H1 (cell line): ENCODE measurements at regions not wholly inside any gene's neighbourhood (a gene's known extent, or its start where the extent isn't known, plus 50 kb on each side); places are given as distances from the start of the nearest gene placed in this dataset.

ENCODE experiments used
- CTCF ChIA-PET: fragments of 300-600 bp; sonication (Branson Sonifier 250); formaldehyde crosslinking; loops from one replicate; lab custom pipeline; 2021; ENCODE audit not compliant: partially characterized antibody; lab: Charles Lee
- POLR2A ChIA-PET: fragments of 300-600 bp; sonication (Branson Sonifier 250); formaldehyde crosslinking; loops from one replicate; lab custom pipeline; 2021; ENCODE audit warnings: inconsistent platforms; ENCODE audit not compliant: partially characterized antibody; lab: Charles Lee
- DNase-seq, 2 experiments: peaks; one replicate each; pipeline versions ENCODE4 v3.0.0 to v3.0.0-alpha.2; 2010 to 2022; ENCODE audit warnings: low spot score in 2 of 2, low read depth in 1 of 2, mixed read lengths in 1 of 2
- FAIRE-seq: peaks from 2 replicates; lab custom pipeline; 2011; peaks lifted over from hg19 to GRCh38; lab: Jason Lieb, UNC
- H2AFZ ChIP-seq: 2 replicates; pipeline ENCODE4 v1.8.1; 2012; ENCODE audit warnings: low read length, inconsistent platforms
- H2AK5ac ChIP-seq: 2 replicates; pipeline ENCODE4 v1.6.1; 2013; ENCODE audit warnings: low read depth, low read length
- H2BK120ac ChIP-seq: replicated peaks from 2 replicates; pipeline ENCODE3; 2013; ENCODE audit warnings: low read depth, low read length, inconsistent platforms
- H2BK12ac ChIP-seq: 2 replicates; pipeline ENCODE4 v1.6.1; 2013; ENCODE audit warnings: low read depth, low read length
- H2BK15ac ChIP-seq: 2 replicates; pipeline ENCODE4 v1.6.1; 2013; ENCODE audit warnings: low read length
- H2BK20ac ChIP-seq: 2 replicates; pipeline ENCODE4 v1.6.1; 2013; ENCODE audit warnings: low read length
- H2BK5ac ChIP-seq: 2 replicates; pipeline ENCODE4 v1.6.1; 2013; ENCODE audit warnings: low read depth, low read length
- H3K14ac ChIP-seq: 2 replicates; pipeline ENCODE4 v1.6.1; 2013; ENCODE audit warnings: inconsistent platforms; ENCODE audit not compliant: insufficient read length
- H3K18ac ChIP-seq: 2 replicates; pipeline ENCODE4 v1.6.1; 2013; ENCODE audit warnings: low read length; ENCODE audit errors: extremely low read depth
- H3K23ac ChIP-seq: 2 replicates; pipeline ENCODE4 v1.6.1; 2013; ENCODE audit warnings: inconsistent platforms; ENCODE audit not compliant: insufficient read length
- H3K23me2 ChIP-seq: 2 replicates; pipeline ENCODE4 v1.6.1; 2013; ENCODE audit warnings: low read depth, low read length
- H3K27ac ChIP-seq: 2 replicates; pipeline ENCODE4 v1.6.1; 2011; ENCODE audit warnings: low read depth, low read length, inconsistent platforms
- H3K27me3 ChIP-seq, 4 experiments: replicated peaks in 1 of 4; 1 replicate in 1 of 4; 2 replicates in 3 of 4; pipeline versions ENCODE4 v1.6.1 to v1.8.1; 2011 to 2013; ENCODE audit warnings: low read length in 3 of 4, mild to moderate bottlenecking in 3 of 4, inconsistent platforms in 2 of 4, mixed read lengths in 2 of 4, moderate library complexity in 1 of 4; ENCODE audit not compliant: control insufficient read depth in 3 of 4, insufficient read depth in 3 of 4; ENCODE audit errors: extremely low read depth in 1 of 4
- H3K36me3 ChIP-seq, 4 experiments: 2 replicates each; pipeline versions ENCODE4 v1.6.1 to v1.8.1; 2011 to 2013; ENCODE audit warnings: mild to moderate bottlenecking in 4 of 4, low read length in 3 of 4, moderate library complexity in 2 of 4, control low read depth in 1 of 4, inconsistent platforms in 1 of 4; ENCODE audit not compliant: insufficient read depth in 4 of 4, control insufficient read depth in 2 of 4
- H3K4ac ChIP-seq: replicated peaks from 2 replicates; pipeline ENCODE3; 2013; ENCODE audit warnings: low read length, low read depth, mixed read lengths, inconsistent platforms; ENCODE audit not compliant: insufficient read length
- H3K4me1 ChIP-seq, 4 experiments: replicated peaks in 1 of 4; 1 replicate in 1 of 4; 2 replicates in 3 of 4; pipeline versions ENCODE4 v1.6.1 to v1.8.1; 2011 to 2013; ENCODE audit warnings: low read length in 3 of 4, inconsistent platforms in 2 of 4, mixed read lengths in 1 of 4; ENCODE audit not compliant: insufficient read depth in 4 of 4, control insufficient read depth in 3 of 4
- H3K4me2 ChIP-seq, 2 experiments: 2 replicates each; pipeline versions ENCODE4 v1.6.1 to v1.8.1; 2011 to 2013; ENCODE audit warnings: low read depth in 2 of 2, low read length in 2 of 2, control low read depth in 1 of 2, inconsistent platforms in 1 of 2, mild to moderate bottlenecking in 1 of 2; ENCODE audit not compliant: insufficient read depth in 1 of 2
- H3K4me3 ChIP-seq, 4 experiments: fragments of 200-600, 300-600 bp in 1 of 4; sonication (generic), shearing (Covaris generic), sonication (Bioruptor Twin) in 1 of 4; 2 replicates each; pipeline versions ENCODE4 v1.5.1 to v1.8.1; 2011 to 2016; ENCODE audit warnings: low read length in 4 of 4, low read depth in 3 of 4, control low read depth in 2 of 4, inconsistent platforms in 2 of 4, mild to moderate bottlenecking in 2 of 4, mixed read lengths in 1 of 4, moderate library complexity in 1 of 4; ENCODE audit not compliant: insufficient read depth in 2 of 4; ENCODE audit errors: extremely low read depth in 1 of 4
- H3K56ac ChIP-seq: replicated peaks from 2 replicates; pipeline ENCODE3; 2013; ENCODE audit warnings: low read depth, mild to moderate bottlenecking, mixed read lengths, low read length, inconsistent platforms; ENCODE audit not compliant: insufficient read length
- H3K79me1 ChIP-seq: 2 replicates; pipeline ENCODE4 v1.6.1; 2013; ENCODE audit warnings: low read depth, low read length, control low read depth
- H3K79me2 ChIP-seq, 2 experiments: 2 replicates each; pipeline versions ENCODE4 v1.6.1 to v1.8.1; 2012 to 2013; ENCODE audit warnings: low read length in 2 of 2, mild to moderate bottlenecking in 2 of 2, inconsistent platforms in 1 of 2; ENCODE audit not compliant: insufficient read depth in 2 of 2, control insufficient read depth in 1 of 2
- H3K9ac ChIP-seq, 4 experiments: replicated peaks in 1 of 4; 1 replicate in 1 of 4; 2 replicates in 3 of 4; pipeline versions ENCODE4 v1.6.1 to v1.8.1; 2011 to 2013; ENCODE audit warnings: low read depth in 3 of 4, low read length in 3 of 4, control low read depth in 2 of 4, mild to moderate bottlenecking in 2 of 4, moderate library complexity in 2 of 4, inconsistent platforms in 1 of 4; ENCODE audit errors: extremely low read depth in 1 of 4
- H3K9me3 ChIP-seq, 2 experiments: 2 replicates each; pipeline versions ENCODE4 v1.6.1 to v1.8.1; 2012 to 2013; ENCODE audit warnings: mild to moderate bottlenecking in 2 of 2, moderate library complexity in 2 of 2, control low read depth in 1 of 2, inconsistent platforms in 1 of 2, low read depth in 1 of 2, low read length in 1 of 2, mixed read lengths in 1 of 2; ENCODE audit not compliant: insufficient read depth in 2 of 2
- H4K20me1 ChIP-seq, 2 experiments: replicated peaks in 1 of 2; 2 replicates each; pipeline versions ENCODE3 to v1.8.1; 2011 to 2013; ENCODE audit warnings: inconsistent platforms in 2 of 2, low read length in 2 of 2, mild to moderate bottlenecking in 1 of 2; ENCODE audit not compliant: insufficient read depth in 2 of 2, control insufficient read depth in 1 of 2
- H4K5ac ChIP-seq: 2 replicates; pipeline ENCODE4 v1.6.1; 2013; ENCODE audit warnings: low read length, low read depth, mixed read lengths, inconsistent platforms; ENCODE audit not compliant: insufficient read length
- H4K8ac ChIP-seq: 2 replicates; pipeline ENCODE4 v1.8.0; 2013; ENCODE audit warnings: mild to moderate bottlenecking, moderate library complexity, low read length, inconsistent platforms; ENCODE audit not compliant: insufficient read depth; ENCODE audit errors: extremely low read depth
- H4K91ac ChIP-seq: replicated peaks from 2 replicates; pipeline ENCODE3; 2013; ENCODE audit warnings: low read length, mixed read lengths, inconsistent platforms; ENCODE audit not compliant: insufficient read length
- CHD1 ChIP-seq: IDR thresholded peaks from 2 replicates; pipeline ENCODE4 v1.6.1; 2012; ENCODE audit warnings: low read depth, low read length, improper control_type of control experiment
- FOSL1 ChIP-seq: IDR thresholded peaks from 2 replicates; pipeline ENCODE4 v1.6.1; 2011; ENCODE audit warnings: mild to moderate bottlenecking, low read depth, low read length, moderate library complexity; ENCODE audit not compliant: insufficient read depth
- GABPA ChIP-seq: IDR thresholded peaks from 2 replicates; pipeline ENCODE4 v1.6.1; 2011; ENCODE audit warnings: mild to moderate bottlenecking, low read length, moderate library complexity, borderline replicate concordance; ENCODE audit not compliant: insufficient read depth
- KDM4A ChIP-seq: IDR thresholded peaks from one replicate; pipeline ENCODE4 v1.7.1; 2012; ENCODE audit warnings: low read depth, mild to moderate bottlenecking, moderate library complexity, low read length, inconsistent platforms; ENCODE audit not compliant: severe bottlenecking
- KDM5A ChIP-seq: fragments of 200-600 bp; IDR thresholded peaks from 2 replicates; pipeline ENCODE4 v1.7.1; 2012; ENCODE audit warnings: mild to moderate bottlenecking, low read length, inconsistent platforms, mixed read lengths
- MAFK ChIP-seq: IDR thresholded peaks from 2 replicates; pipeline ENCODE4 v1.6.1; 2012; ENCODE audit warnings: low read depth, mild to moderate bottlenecking, improper control_type of control experiment, low read length
- POLR2AphosphoS5 ChIP-seq: IDR thresholded peaks from 2 replicates; pipeline ENCODE4 v1.6.1; 2011; ENCODE audit warnings: low read depth, low read length
- POU5F1 ChIP-seq: IDR thresholded peaks from 2 replicates; pipeline ENCODE4 v1.6.1; 2011; ENCODE audit warnings: low read depth, mild to moderate bottlenecking, low read length, moderate library complexity
- SIX5 ChIP-seq: IDR thresholded peaks from 2 replicates; pipeline ENCODE4 v1.6.1; 2011; ENCODE audit warnings: mild to moderate bottlenecking, low read depth, low read length
- SP2 ChIP-seq: IDR thresholded peaks from 2 replicates; pipeline ENCODE4 v1.6.1; 2012; ENCODE audit warnings: mild to moderate bottlenecking, low read length, inconsistent platforms
- SUZ12 ChIP-seq: fragments of 200-600 bp; sonication (generic); IDR thresholded peaks from 2 replicates; pipeline ENCODE4 v1.6.1; 2012; ENCODE audit warnings: mild to moderate bottlenecking, inconsistent platforms, low read length, moderate library complexity, mixed read lengths
- TAF7 ChIP-seq: optimal IDR thresholded peaks from 2 replicates; pipeline ENCODE3; 2011; ENCODE audit warnings: low read depth, mild to moderate bottlenecking, inconsistent platforms, low read length, moderate library complexity, borderline replicate concordance
- TCF12 ChIP-seq: IDR thresholded peaks from 2 replicates; pipeline ENCODE4 v1.6.1; 2011; ENCODE audit warnings: low read depth, mild to moderate bottlenecking, low read length
- ZNF274 ChIP-seq: IDR thresholded peaks from 2 replicates; pipeline ENCODE4 v1.7.0; 2012; ENCODE audit warnings: low read length, borderline replicate concordance; ENCODE audit errors: extremely low read depth
- WGBS, 2 experiments: shearing (Covaris generic) in 1 of 2; methylation state at CpG; one replicate each; pipeline versions ENCODE4 v1.1.6 to v1.1.7; 2013 to 2015; ENCODE audit warnings: low lambda C conversion rate in 2 of 2, mixed read lengths in 2 of 2, inconsistent platforms in 1 of 2, low coverage in 1 of 2, missing lambda C conversion rate in 1 of 2; ENCODE audit not compliant: insufficient replicate concordance in 2 of 2, insufficient coverage in 1 of 2, insufficient read length in 1 of 2; ENCODE audit errors: extremely low coverage in 1 of 2, missing lambda C conversion rate in 1 of 2; 5-methylcytosine and 5-hydroxymethylcytosine counted together
- TF ChIP-seq, protein P1 (sequence below): IDR thresholded peaks from 2 replicates; pipeline ENCODE4 v1.6.1; 2012; ENCODE audit warnings: inconsistent platforms

DNA sequence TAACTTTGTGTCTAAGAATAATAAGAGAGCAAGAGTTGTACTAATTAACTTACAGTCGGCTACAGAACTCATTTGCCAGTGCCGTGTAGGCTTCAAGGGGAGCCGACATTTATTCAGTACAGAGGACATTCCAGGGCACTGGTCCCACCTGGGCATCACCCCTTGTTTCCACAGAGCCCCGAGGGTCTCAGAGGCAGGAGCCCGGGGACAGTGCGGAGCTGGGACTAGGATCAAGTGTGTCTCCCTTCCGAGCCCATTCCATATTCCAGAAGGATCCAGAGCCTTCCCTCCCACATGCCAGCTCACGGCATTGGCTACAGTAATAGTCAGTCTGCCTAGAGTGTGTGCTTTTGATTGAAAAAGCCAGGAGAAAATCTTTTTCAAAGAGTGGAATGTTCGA lies 71.5 kb upstream of the CTDP1 start:
- Histone ChIP-seq H2AFZ (no peak overlapping the region), H2BK15ac (no peak overlapping the region), H3K4me2 (no peak overlapping the region), H3K79me2 (no peaks in the 10 kb centered on the region), H2BK5ac (no peak overlapping the region), H4K5ac (no peak overlapping the region), H3K23me2 (no peaks in the 10 kb centered on the region), H3K27ac (no peak overlapping the region), H4K8ac (no peak overlapping the region), H3K9me3 (peaks cover 0 to 5% of the 10 kb centered on the region in 2 experiments; a peak in 1 of 4 replicates), H4K91ac (no peak overlapping the region), H3K4me1 (peaks cover 0 to 14% (median 0%) of the 10 kb centered on the region in 4 experiments; a peak in 3 of 7 replicates), H3K56ac (no peak overlapping the region), H3K14ac (no peak overlapping the region), H2BK120ac (no peak overlapping the region), H3K36me3 (no peaks in the 10 kb centered on the region), H3K4me3 (no peak overlapping the region), H3K27me3 (peaks cover 0 to 2% (median 0%) of the 10 kb centered on the region in 4 experiments; a peak in 1 of 7 replicates), H2BK20ac (no peak overlapping the region), H2AK5ac (no peak overlapping the region), H3K4ac (no peak overlapping the region), H3K9ac (no peak overlapping the region), H3K23ac (no peak overlapping the region), H3K79me1 (no peaks in the 10 kb centered on the region; the same call in none of the 2 replicates), H4K20me1 (peaks cover 0 to 2% of the 10 kb centered on the region in 2 experiments), H3K18ac (no peak overlapping the region), H2BK12ac (no peak overlapping the region)
- WGBS, 2 experiments = 82% methylated on average over 9 of the region's 9 CpGs; no CpG with 5 or more reads in 1 of the 2 experiments
- POLR2A ChIA-PET = no interaction called here
- no peak for FAIRE-seq
- CTCF ChIA-PET = interaction anchor here (1.2 to 1.5 kb wide), 2 partner anchors 79 to 227 kb away, joined by 3 to 4 read pairs; no protein-coding TSS in a partner anchor
- no peak for DNase-seq
- TF ChIP-seq SUZ12 (no peak), POU5F1 (no peak), TCF12 (no peak), KDM5A (no peak), SIX5 (no peak), TAF7 (no peak), KDM4A (no peak), ZNF274 (no peak), MAFK (no peak), CHD1 (no peak), POLR2AphosphoS5 (no peak), SP2 (no peak), GABPA (no peak), FOSL1 (no peak)
- TF ChIP-seq, protein P1, sequence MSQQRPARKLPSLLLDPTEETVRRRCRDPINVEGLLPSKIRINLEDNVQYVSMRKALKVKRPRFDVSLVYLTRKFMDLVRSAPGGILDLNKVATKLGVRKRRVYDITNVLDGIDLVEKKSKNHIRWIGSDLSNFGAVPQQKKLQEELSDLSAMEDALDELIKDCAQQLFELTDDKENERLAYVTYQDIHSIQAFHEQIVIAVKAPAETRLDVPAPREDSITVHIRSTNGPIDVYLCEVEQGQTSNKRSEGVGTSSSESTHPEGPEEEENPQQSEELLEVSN = no peak
